ENCODE measurements at regions not wholly inside any gene's neighbourhood (a gene's known extent, or its start where the extent isn't known, plus 50 kb on each side); places are given as distances from the start of the nearest gene placed in this dataset.

- TF ChIP-seq CTCF (IDR thresholded peaks at IDR 0.05; ENCODE audit: unreplicated experiment) = no peak
Observed at GRCh38 chr10:124346831-124347230, 71.9 kb downstream of the OAT start.

GRCh38 chr10:124345521-124345920, 73.2 kb downstream of the OAT start:
- DNase-seq (ENCODE audit: low spot score, unreplicated experiment) = no peak

More at GRCh38 chr10:124346831-124347230, 71.9 kb downstream of the OAT start:
- no peaks in the 10 kb centered on the region for H3K9me3 Mint-ChIP-seq (ENCODE audit: low read depth)
- no peak overlapping the region for H3K4me3 Mint-ChIP-seq (ENCODE audit: low read depth)
- H3K36me3 Mint-ChIP-seq (ENCODE audit: insufficient read depth) = no peaks in the 10 kb centered on the region
- no peak overlapping the region for H3K27ac Mint-ChIP-seq
- no peaks in the 10 kb centered on the region for H3K4me1 Mint-ChIP-seq (ENCODE audit: low read depth)
- DNase-seq (ENCODE audit: low spot score, unreplicated experiment) = no peak
- H3K27me3 Mint-ChIP-seq = peaks cover 10% of the 10 kb centered on the region

GRCh38 chr10:124344931-124345330, 73.8 kb downstream of the OAT start:
- H3K27me3 Mint-ChIP-seq = peaks cover 5% of the 10 kb centered on the region
- H3K4me3 Mint-ChIP-seq (ENCODE audit: low read depth) = no peak overlapping the region
- no peak overlapping the region for H3K27ac Mint-ChIP-seq
- no peak for TF ChIP-seq CTCF (IDR thresholded peaks at IDR 0.05; ENCODE audit: unreplicated experiment)
- no peaks in the 10 kb centered on the region for H3K9me3 Mint-ChIP-seq (ENCODE audit: low read depth)
- no peak for DNase-seq (ENCODE audit: low spot score, unreplicated experiment)
- no peaks in the 10 kb centered on the region for H3K36me3 Mint-ChIP-seq (ENCODE audit: insufficient read depth)
- no peaks in the 10 kb centered on the region for H3K4me1 Mint-ChIP-seq (ENCODE audit: low read depth)

More at GRCh38 chr10:124345521-124345920, 73.2 kb downstream of the OAT start:
- no peak for TF ChIP-seq CTCF (IDR thresholded peaks at IDR 0.05; ENCODE audit: unreplicated experiment)
- no peaks in the 10 kb centered on the region for H3K36me3 Mint-ChIP-seq (ENCODE audit: insufficient read depth)
- H3K9me3 Mint-ChIP-seq (ENCODE audit: low read depth) = no peaks in the 10 kb centered on the region
- peaks cover 6% of the 10 kb centered on the region for H3K27me3 Mint-ChIP-seq
- no peak overlapping the region for H3K27ac Mint-ChIP-seq
- no peak overlapping the region for H3K4me3 Mint-ChIP-seq (ENCODE audit: low read depth)
- no peaks in the 10 kb centered on the region for H3K4me1 Mint-ChIP-seq (ENCODE audit: low read depth)

GRCh38 chr10:124344266-124344590, 74.5 kb downstream of the OAT start:
- no peaks in the 10 kb centered on the region for H3K4me1 Mint-ChIP-seq (ENCODE audit: low read depth)
- H3K9me3 Mint-ChIP-seq (ENCODE audit: low read depth) = no peaks in the 10 kb centered on the region
- H3K27ac Mint-ChIP-seq = no peak overlapping the region
- H3K27me3 Mint-ChIP-seq = peaks cover 2% of the 10 kb centered on the region
- H3K4me3 Mint-ChIP-seq (ENCODE audit: low read depth) = no peak overlapping the region
- no peaks in the 10 kb centered on the region for H3K36me3 Mint-ChIP-seq (ENCODE audit: insufficient read depth)
- no peak for DNase-seq (ENCODE audit: low spot score, unreplicated experiment)
- TF ChIP-seq CTCF (IDR thresholded peaks at IDR 0.05; ENCODE audit: unreplicated experiment) = no peak

GRCh38 chr10:124343351-124344265, 75.1 kb downstream of the OAT start:
- H3K27ac Mint-ChIP-seq = no peak overlapping the region
- DNase-seq (ENCODE audit: low spot score, unreplicated experiment) = no peak
- H3K27me3 Mint-ChIP-seq = peaks cover 2% of the 10 kb centered on the region
- H3K9me3 Mint-ChIP-seq (ENCODE audit: low read depth) = no peaks in the 10 kb centered on the region
- no peaks in the 10 kb centered on the region for H3K4me1 Mint-ChIP-seq (ENCODE audit: low read depth)
- H3K36me3 Mint-ChIP-seq (ENCODE audit: insufficient read depth) = no peaks in the 10 kb centered on the region
- H3K4me3 Mint-ChIP-seq (ENCODE audit: low read depth) = no peak overlapping the region
- TF ChIP-seq CTCF (IDR thresholded peaks at IDR 0.05; ENCODE audit: unreplicated experiment) = no peak
